ENCODE measurements at regions not wholly inside any gene's neighbourhood (a gene's known extent, or its start where the extent isn't known, plus 50 kb on each side); places are given as distances from the start of the nearest gene placed in this dataset.
"Not testable (repeated sequence)": the region's sequence is repeated elsewhere in the genome, so short reads cannot be mapped to it uniquely, and the experiment has no call there.

DNA sequence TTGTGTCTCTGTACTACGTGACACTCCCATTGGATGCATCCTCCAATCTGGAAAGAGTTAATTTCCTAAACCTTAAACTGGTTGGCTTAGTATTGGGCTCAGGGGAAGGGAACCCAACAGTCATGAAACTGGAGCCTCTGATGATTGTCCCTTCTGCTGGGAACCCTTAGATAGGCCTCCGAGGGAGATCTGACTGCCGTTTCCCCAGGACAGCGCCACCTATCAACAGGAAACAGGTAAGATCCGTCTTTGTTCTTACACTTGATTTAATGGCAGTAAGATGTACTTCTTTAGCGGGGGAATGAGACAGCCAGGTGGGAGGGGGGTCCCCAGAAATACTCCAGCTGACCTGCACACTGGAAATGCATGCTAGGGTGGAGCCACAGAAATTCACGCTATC, 1749.6 kb downstream of the SI start:
- H3K9ac ChIP-seq (ENCODE audit: low read depth, low read length) = no peak overlapping the region

DNA sequence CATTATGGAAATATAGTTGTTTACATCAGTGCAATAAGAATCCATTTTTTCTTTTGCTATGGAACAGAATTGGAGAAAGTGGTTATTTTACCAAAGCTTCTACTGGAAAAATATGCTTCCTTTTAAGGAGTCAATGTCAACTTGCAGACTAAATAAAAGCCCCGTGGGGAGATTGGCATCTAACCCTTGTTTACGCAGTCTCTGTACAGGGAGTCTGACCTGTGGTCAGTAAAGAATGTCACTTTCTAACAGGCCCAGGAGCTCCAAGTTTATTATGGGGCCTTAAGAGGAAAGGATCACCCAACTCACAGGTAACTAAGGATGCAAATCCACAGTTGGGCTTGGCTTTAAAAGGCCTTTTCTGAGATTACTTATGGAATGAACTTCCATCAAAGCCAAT, 1751.2 kb downstream of the SI start:
- H3K36me3 ChIP-seq (ENCODE audit: insufficient read depth, low read length) = no peaks in the 10 kb centered on the region
- peaks cover 6% of the 10 kb centered on the region; the same call in 1 of the 2 replicates for H3K9me3 ChIP-seq (ENCODE audit: control insufficient read depth, insufficient read depth, low read length)
- no peak overlapping the region for H3K9ac ChIP-seq (ENCODE audit: low read depth, low read length)
- H3K4me1 ChIP-seq (ENCODE audit: insufficient read depth, low read length) = no peaks in the 10 kb centered on the region

More for the DNA sequence above, 1749.6 kb downstream of the SI start:
- H3K36me3 ChIP-seq (ENCODE audit: insufficient read depth, low read length) = no peaks in the 10 kb centered on the region
- no peaks in the 10 kb centered on the region for H3K4me1 ChIP-seq (ENCODE audit: insufficient read depth, low read length)
- H3K9me3 ChIP-seq (ENCODE audit: control insufficient read depth, insufficient read depth, low read length) = peaks cover 6% of the 10 kb centered on the region

DNA sequence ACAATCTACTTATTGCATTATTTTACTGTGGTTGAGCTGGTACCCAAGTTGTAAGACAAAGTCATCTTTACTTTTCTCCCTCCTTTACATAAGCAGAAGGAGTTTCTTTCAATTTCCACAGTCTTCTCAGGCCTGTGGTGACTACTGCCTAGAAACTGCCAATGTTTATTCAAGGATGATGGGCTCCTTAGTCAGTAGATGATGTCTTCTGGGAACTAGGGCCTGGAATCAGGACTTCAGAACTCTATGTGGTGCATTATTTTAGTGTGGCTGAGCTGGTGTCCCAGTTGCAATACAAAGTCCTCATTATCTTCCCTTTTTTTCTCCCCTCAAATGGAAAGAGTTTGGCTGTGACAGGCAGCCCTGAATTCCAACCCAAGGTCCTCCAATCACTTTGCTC, 1762.5 kb downstream of the SI start:
- H3K9ac ChIP-seq (ENCODE audit: low read depth, low read length) = no peak overlapping the region
- no peaks in the 10 kb centered on the region for H3K9me3 ChIP-seq (ENCODE audit: control insufficient read depth, insufficient read depth, low read length)
- no peaks in the 10 kb centered on the region for H3K4me1 ChIP-seq (ENCODE audit: insufficient read depth, low read length)
- no peaks in the 10 kb centered on the region for H3K36me3 ChIP-seq (ENCODE audit: insufficient read depth, low read length)

DNA sequence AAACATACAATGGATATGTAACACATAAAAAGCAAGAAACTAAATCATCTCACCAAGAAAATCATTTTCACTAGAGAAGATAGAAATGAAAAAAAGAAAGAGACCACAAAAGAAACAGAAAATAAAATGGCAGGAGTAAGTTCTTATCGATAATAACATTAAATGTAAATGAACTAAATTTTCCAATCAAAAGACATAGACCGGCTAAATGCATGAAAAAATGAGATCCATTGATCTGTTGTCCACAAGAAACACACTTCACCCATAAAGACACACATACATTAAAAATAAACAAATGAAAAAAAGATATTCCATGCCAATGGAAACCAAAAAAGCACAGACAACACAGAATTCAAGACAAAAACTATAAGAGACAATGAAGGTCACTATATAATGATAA, 1771.9 kb downstream of the SI start:
- Histone ChIP-seq H3K9me3 (ENCODE audit: control insufficient read depth, insufficient read depth, low read length) (peaks cover 2% of the 10 kb centered on the region; the same call in 1 of the 2 replicates), H3K4me1 (ENCODE audit: insufficient read depth, low read length) (no peaks in the 10 kb centered on the region), H3K9ac (ENCODE audit: low read depth, low read length) (no peak overlapping the region), H3K36me3 (ENCODE audit: insufficient read depth, low read length) (no peaks in the 10 kb centered on the region)

DNA sequence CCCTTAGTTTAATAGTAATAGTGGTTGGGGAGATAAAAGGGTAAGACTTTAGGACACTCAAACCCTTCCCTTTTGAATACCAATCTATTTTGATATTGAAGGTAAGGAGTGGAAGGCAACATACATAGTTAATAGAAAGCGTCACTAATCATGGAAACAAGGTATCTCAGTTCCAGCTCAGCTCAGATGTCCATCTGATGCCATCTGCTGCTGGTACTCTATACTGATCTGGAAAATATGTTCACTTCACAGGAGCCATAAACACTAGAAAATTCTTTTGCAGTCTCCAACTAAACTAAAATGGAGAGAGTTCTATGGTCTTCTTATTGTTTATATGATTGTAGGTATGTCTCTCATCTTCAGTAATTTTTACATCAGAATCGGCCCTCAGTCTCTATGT, 1777.1 kb downstream of the OTOL1 start:
- H3K4me1 ChIP-seq (ENCODE audit: insufficient read depth, low read length) = no peaks in the 10 kb centered on the region
- no peak overlapping the region for H3K9ac ChIP-seq (ENCODE audit: low read depth, low read length)
- H3K36me3 ChIP-seq (ENCODE audit: insufficient read depth, low read length) = no peaks in the 10 kb centered on the region
- peaks cover 3% of the 10 kb centered on the region; the same call in 1 of the 2 replicates for H3K9me3 ChIP-seq (ENCODE audit: control insufficient read depth, insufficient read depth, low read length)

DNA sequence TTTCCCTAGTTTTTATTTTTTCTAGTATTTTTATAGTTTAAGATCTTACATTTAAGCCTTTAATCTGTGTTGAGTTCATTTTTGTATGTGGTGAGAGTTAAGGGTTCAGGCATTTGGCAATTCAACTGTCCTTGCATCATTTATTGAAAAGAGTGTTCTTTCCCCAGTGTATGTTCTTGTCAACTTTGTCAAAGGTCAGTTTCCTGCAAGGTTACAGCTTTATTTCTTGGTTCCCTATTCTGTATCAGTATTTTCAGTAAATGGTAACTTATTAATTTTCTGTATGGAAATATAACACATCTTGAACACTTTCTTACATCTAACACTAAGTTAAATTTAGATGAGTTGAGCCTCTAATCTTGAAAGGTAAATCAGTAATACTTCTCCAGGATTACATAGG, 1770.1 kb downstream of the OTOL1 start:
- Histone ChIP-seq H3K36me3 (ENCODE audit: insufficient read depth, low read length) (no peaks in the 10 kb centered on the region), H3K4me1 (ENCODE audit: insufficient read depth, low read length) (no peaks in the 10 kb centered on the region), H3K9ac (ENCODE audit: low read depth, low read length) (no peak overlapping the region), H3K9me3 (ENCODE audit: control insufficient read depth, insufficient read depth, low read length) (peaks cover 3% of the 10 kb centered on the region; the same call in 1 of the 2 replicates)

DNA sequence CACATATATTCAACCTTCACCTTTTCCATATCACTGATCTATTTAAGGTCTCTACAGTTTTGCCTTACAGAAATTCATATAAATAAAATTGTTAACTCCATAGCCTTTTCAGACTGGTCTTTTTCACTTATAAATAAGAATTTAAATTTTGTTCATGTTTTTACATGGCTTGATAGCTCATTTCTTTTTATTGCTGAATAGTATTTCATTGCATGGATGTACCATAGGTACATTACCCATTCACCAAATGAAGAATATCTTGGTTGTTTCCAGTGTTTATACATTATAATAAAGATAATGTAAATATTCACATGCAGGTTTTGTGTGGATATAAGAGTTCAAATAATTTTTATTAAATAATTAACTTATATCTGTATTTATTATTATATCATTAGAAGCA, 1765.0 kb downstream of the OTOL1 start:
- no peaks in the 10 kb centered on the region for H3K4me1 ChIP-seq (ENCODE audit: insufficient read depth, low read length)
- no peaks in the 10 kb centered on the region for H3K36me3 ChIP-seq (ENCODE audit: insufficient read depth, low read length)
- no peak overlapping the region for H3K9ac ChIP-seq (ENCODE audit: low read depth, low read length)
- H3K9me3 ChIP-seq (ENCODE audit: control insufficient read depth, insufficient read depth, low read length) = no peaks in the 10 kb centered on the region

DNA sequence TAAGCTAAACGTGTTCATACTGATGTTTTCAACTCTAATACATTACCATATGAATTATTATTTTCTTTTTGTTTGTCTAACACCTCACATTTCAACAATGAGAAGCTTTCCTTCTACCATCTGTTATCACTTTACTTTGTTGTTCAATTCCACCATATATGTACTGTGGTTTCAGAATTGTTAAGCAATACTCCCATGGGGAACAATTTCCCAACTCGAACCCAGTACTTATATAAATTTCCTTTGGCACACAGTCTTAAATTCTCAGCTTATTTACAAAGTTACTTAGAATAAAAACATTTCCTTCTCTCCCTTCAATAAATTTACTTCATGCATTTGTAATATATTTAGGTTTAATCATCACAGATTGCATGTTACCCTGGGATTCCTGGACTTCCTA, 1764.4 kb downstream of the OTOL1 start:
- Histone ChIP-seq H3K9ac (ENCODE audit: low read depth, low read length) (no peak overlapping the region), H3K4me1 (ENCODE audit: insufficient read depth, low read length) (no peaks in the 10 kb centered on the region), H3K9me3 (ENCODE audit: control insufficient read depth, insufficient read depth, low read length) (no peaks in the 10 kb centered on the region), H3K36me3 (ENCODE audit: insufficient read depth, low read length) (no peaks in the 10 kb centered on the region)

DNA sequence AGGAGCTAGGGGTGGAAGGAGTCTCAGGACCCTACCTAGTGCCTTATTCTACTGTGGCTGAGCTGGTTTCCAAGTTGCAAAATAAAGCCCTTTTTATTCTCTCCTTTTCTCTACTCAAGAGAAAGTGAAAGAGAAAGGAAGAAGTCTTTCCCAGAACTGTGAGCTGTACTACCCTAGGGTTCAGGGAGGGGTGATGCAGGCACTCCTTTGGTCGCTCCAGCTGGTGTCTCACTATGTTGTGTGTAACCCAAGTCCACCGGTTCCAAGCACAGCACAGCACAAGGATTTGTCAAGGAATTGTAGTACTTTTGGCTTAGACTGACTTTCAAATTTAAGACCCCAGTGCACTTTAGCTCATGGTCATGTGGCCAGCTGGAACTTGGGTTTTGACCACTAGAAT, 1721.7 kb downstream of the OTOL1 start:
- no peaks in the 10 kb centered on the region for H3K9me3 ChIP-seq (ENCODE audit: control insufficient read depth, insufficient read depth, low read length)
- no peaks in the 10 kb centered on the region for H3K36me3 ChIP-seq (ENCODE audit: insufficient read depth, low read length)
- no peaks in the 10 kb centered on the region for H3K4me1 ChIP-seq (ENCODE audit: insufficient read depth, low read length)
- no peak overlapping the region for H3K9ac ChIP-seq (ENCODE audit: low read depth, low read length)

DNA sequence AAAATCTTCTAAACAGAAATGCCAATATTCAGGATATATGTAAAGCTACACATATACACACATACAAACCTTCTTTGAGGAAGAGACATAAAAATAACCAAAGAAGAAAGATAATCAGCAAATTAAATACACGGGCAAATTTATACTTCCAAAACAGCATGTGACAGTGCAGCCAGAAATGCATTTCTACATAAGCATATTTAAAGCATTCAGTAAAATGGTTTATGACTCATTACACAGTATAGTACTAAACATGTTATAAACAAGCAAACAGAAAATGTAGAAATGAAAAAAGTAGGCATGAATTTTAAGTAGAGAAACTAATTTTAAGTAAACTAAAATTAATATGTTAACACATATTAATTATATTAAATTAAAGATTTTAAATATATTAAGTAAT, 1717.2 kb downstream of the OTOL1 start:
- Histone ChIP-seq H3K36me3 (ENCODE audit: insufficient read depth, low read length) (no peaks in the 10 kb centered on the region), H3K9me3 (ENCODE audit: control insufficient read depth, insufficient read depth, low read length) (no peaks in the 10 kb centered on the region), H3K9ac (ENCODE audit: low read depth, low read length) (no peak overlapping the region), H3K4me1 (ENCODE audit: insufficient read depth, low read length) (no peaks in the 10 kb centered on the region)

DNA sequence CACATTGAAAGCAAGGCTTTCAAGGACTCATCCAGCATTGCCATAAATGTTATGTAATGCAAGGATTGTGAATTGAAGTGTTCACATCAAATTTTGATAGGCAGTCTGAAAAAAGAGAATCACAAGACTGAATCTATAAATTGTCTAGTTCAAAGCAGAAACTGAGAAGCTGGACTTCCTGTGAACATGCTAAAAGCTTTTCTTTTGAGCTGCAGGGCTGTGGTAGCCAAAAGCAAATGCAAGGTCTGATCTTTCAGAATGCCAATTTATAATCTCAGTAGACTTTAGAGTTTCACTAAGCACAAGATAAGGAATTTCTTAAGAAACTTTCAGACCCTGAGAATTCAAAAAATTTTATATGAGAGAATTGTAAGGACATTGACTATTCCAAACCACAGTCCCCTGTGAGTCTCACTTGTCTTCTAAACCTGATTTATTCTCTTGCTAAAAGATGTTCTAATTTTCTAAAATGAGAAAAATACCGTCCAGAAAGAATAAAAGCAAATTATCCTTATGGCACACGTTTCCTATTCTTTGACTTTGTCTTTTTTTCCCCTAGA, 1700.3 kb downstream of the OTOL1 start:
- Histone ChIP-seq H3K9ac (ENCODE audit: low read depth, low read length) (no peak overlapping the region), H3K4me1 (ENCODE audit: insufficient read depth, low read length) (no peaks in the 10 kb centered on the region), H3K9me3 (ENCODE audit: control insufficient read depth, insufficient read depth, low read length) (no peaks in the 10 kb centered on the region), H3K36me3 (ENCODE audit: insufficient read depth, low read length) (no peaks in the 10 kb centered on the region)

DNA sequence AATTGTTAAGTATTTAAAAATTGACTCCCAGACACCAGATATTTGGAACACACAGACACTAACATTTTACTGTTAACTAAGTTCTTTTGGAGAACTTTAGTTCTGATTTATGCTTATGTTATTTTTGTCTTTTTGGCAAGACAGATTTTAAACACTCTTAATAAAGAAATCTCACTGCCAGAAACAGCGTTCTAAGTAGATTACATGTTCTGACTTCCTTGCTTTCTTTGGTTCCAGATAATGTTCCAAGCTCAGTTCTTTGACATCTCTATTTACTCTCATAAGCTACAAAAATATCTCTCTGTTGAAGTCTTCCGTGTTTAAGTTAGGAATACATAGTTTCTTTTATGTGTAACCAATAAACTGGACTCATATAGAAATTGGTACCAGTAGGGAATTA, 1699.6 kb downstream of the OTOL1 start:
- H3K4me1 ChIP-seq (ENCODE audit: insufficient read depth, low read length) = no peaks in the 10 kb centered on the region
- no peaks in the 10 kb centered on the region for H3K36me3 ChIP-seq (ENCODE audit: insufficient read depth, low read length)
- no peaks in the 10 kb centered on the region for H3K9me3 ChIP-seq (ENCODE audit: control insufficient read depth, insufficient read depth, low read length)
- H3K9ac ChIP-seq (ENCODE audit: low read depth, low read length) = no peak overlapping the region

DNA sequence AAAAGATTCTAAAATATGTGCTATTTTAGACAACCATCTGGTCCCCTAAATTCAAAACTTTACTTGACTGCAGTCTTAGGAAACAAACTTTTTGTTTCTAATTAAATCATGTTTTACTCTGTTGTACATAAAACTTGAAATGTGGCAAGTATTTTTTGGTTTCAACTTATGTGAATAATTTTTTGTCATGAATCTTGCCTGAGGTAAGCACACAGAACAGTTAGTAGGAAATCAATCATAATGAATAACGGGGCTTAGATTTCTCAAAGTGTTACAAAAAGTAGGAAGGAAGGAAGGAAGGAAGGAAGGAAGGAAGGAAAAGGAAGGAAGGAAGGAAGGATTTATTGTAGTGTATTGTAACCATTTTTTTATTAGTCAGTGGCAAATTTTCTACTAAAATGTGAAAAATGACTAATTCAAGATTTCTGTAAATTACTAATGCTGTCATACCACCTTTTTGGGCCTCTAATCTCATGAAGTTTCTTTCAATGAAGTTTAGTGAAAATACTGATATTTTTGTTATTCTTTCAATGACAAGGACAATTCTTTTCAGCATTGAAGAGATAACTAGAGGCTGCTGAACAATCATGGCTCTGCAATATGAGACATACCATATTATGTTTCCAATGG, 1689.2 kb downstream of the OTOL1 start:
- H3K9ac ChIP-seq (ENCODE audit: low read depth, low read length) = no peak overlapping the region
- no peaks in the 10 kb centered on the region for H3K4me1 ChIP-seq (ENCODE audit: insufficient read depth, low read length)
- no peaks in the 10 kb centered on the region for H3K9me3 ChIP-seq (ENCODE audit: control insufficient read depth, insufficient read depth, low read length)
- no peaks in the 10 kb centered on the region for H3K36me3 ChIP-seq (ENCODE audit: insufficient read depth, low read length)

DNA sequence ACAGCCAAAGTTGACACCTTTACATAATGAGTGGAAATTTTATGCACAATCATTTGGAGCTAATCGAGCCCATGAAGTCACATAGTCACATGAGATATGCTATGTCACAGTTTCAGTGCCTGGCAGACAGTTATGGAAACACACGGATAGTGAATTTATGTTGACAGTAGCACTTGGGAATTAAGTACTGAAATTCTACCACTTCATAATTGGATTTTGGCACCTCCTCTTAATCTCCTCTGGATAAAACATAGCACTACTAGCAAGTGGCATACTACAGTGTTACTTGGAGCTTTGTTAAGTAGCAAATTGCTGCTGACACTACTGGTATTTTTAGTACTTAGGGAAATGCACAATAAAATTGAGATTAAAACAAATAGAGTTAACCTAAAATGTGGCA, 1679.4 kb downstream of the OTOL1 start:
- H3K36me3 ChIP-seq (ENCODE audit: insufficient read depth, low read length) = no peaks in the 10 kb centered on the region
- no peaks in the 10 kb centered on the region for H3K9me3 ChIP-seq (ENCODE audit: control insufficient read depth, insufficient read depth, low read length)
- no peak overlapping the region for H3K9ac ChIP-seq (ENCODE audit: low read depth, low read length)
- H3K4me1 ChIP-seq (ENCODE audit: insufficient read depth, low read length) = no peaks in the 10 kb centered on the region; the same call in 1 of the 2 replicates

DNA sequence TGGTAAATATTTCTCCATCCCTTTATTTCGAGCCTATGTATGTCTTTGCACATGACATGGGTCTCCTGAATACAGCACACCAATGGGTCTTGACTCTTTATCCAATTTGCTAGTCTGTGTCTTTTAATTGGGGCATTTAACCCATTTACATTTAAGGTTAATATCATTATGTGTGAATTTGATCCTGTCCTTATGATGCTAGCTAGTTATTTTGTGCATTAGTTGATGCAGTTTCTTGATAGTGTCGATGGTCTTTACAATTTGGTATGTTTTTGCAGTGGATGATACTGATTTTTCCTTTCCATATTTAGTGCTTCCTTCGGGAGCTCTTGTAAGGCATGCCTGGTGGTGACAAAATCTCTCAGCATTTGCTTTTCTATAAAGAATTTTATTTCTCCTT, 1675.9 kb downstream of the OTOL1 start:
- not testable (repeated sequence) for H3K36me3 ChIP-seq (ENCODE audit: insufficient read depth, low read length); H3K9me3 ChIP-seq (ENCODE audit: control insufficient read depth, insufficient read depth, low read length); H3K9ac ChIP-seq (ENCODE audit: low read depth, low read length); H3K4me1 ChIP-seq (ENCODE audit: insufficient read depth, low read length)
